ENCODE measurements at regions not wholly inside any gene's neighbourhood (a gene's known extent, or its start where the extent isn't known, plus 50 kb on each side); places are given as distances from the start of the nearest gene placed in this dataset.

DNA sequence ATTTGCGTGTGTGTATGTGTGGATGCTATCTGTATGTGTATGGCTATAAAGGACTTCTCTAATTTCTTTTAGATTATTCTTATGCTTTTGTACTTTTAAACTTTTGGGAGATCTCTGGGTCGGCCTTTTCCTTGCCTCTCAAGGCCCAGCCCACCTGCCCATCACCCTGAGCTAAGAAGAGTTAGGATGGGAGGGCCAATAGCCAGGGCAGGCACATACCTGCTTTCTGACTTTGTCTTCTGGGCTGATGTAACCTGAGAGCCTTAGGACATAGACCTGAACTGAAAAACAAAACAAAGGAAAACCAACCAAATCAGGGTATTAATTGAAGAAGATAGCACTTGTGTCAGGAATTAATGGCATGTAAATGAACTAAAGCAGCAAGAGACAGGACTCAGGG, 100.2 kb downstream of the IRX1 start:
- TF ChIP-seq POLR2A (IDR thresholded peaks at IDR 0.05; ENCODE audit: low read depth, low read length): no peak
- TF ChIP-seq, protein P1, sequence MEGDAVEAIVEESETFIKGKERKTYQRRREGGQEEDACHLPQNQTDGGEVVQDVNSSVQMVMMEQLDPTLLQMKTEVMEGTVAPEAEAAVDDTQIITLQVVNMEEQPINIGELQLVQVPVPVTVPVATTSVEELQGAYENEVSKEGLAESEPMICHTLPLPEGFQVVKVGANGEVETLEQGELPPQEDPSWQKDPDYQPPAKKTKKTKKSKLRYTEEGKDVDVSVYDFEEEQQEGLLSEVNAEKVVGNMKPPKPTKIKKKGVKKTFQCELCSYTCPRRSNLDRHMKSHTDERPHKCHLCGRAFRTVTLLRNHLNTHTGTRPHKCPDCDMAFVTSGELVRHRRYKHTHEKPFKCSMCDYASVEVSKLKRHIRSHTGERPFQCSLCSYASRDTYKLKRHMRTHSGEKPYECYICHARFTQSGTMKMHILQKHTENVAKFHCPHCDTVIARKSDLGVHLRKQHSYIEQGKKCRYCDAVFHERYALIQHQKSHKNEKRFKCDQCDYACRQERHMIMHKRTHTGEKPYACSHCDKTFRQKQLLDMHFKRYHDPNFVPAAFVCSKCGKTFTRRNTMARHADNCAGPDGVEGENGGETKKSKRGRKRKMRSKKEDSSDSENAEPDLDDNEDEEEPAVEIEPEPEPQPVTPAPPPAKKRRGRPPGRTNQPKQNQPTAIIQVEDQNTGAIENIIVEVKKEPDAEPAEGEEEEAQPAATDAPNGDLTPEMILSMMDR (IDR thresholded peaks at IDR 0.05; ENCODE audit: extremely low read depth in 1 of 2, insufficient read depth in 1 of 2, low read depth in 1 of 2, low read length in 2 of 2): no peak
- no peak for TF ChIP-seq EZH2 (IDR thresholded peaks at IDR 0.05; ENCODE audit: borderline replicate concordance, low read depth, low read length, severe bottlenecking)
- TF ChIP-seq, protein P2, sequence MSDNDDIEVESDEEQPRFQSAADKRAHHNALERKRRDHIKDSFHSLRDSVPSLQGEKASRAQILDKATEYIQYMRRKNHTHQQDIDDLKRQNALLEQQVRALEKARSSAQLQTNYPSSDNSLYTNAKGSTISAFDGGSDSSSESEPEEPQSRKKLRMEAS (IDR thresholded peaks at IDR 0.05; ENCODE audit: insufficient read depth, insufficient read length): no peak
- TF ChIP-seq JUN (IDR thresholded peaks at IDR 0.05; ENCODE audit: borderline replicate concordance, insufficient read depth, insufficient read length, low read depth): no peak
- TF ChIP-seq POLR2AphosphoS5 (IDR thresholded peaks at IDR 0.05; ENCODE audit: insufficient read depth, low read depth, low read length): no peak
- no peak for TF ChIP-seq FOS (IDR thresholded peaks at IDR 0.05; ENCODE audit: borderline replicate concordance, insufficient read depth, low read length)
